ENCODE measurements at regions not wholly inside any gene's neighbourhood (a gene's known extent, or its start where the extent isn't known, plus 50 kb on each side); places are given as distances from the start of the nearest gene placed in this dataset.

DNA sequence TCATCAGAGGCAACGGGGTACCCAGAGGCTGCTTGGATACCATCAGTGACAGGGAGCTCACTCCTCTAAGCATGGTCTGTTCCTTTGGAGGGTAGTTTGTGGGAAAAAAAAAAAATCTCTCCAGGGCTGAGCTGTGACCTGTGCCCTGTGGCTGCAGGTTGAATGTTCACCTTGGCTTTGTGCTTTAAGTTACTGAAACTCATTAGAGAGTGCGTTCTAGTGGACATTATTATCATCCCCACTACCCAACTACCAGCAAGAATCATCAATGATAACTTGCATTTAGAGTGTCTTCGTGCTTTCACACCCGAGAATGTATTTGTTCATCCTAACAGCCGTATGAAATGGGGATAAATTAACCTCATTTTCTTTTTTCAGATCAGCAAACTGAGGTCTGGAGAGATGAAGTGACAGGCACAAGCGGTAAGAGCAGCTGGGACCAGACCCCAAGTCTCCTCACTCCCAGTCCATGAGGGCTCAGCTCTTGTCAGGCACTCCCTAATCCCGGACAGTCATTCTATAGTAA lies 157.5 kb upstream of the MYCN start:
- no peak for TF ChIP-seq POLR2A (IDR thresholded peaks at IDR 0.05)
- TF ChIP-seq CTCF (IDR thresholded peaks at IDR 0.05) = no peak

Data from Peyer's patch (tissue), 4 donors.